Karpas-422 (cell line): ENCODE measurements at regions not wholly inside any gene's neighbourhood (a gene's known extent, or its start where the extent isn't known, plus 50 kb on each side); places are given as distances from the start of the nearest gene placed in this dataset.
"Not testable (repeated sequence)": the region's sequence is repeated elsewhere in the genome, so short reads cannot be mapped to it uniquely, and the experiment has no call there.

Experiments
- DNase-seq: peaks from one replicate; pipeline ENCODE4 v3.0.0-alpha.2; 2015
- H2AFZ ChIP-seq: fragments of 200-600 bp; sonication (generic); 2 replicates; pipeline ENCODE4 v1.6.1; 2014; ENCODE audit warnings: antibody characterized with exemption, low read length, mixed read lengths
- H3K27ac ChIP-seq: fragments of 200-600 bp; sonication (generic); 2 replicates; pipeline ENCODE4 v1.5.1; 2014; ENCODE audit warnings: mild to moderate bottlenecking, low read length, moderate library complexity
- H3K27me3 ChIP-seq: fragments of 200-600 bp; sonication (generic); 2 replicates; pipeline ENCODE4 v1.6.1; 2014; ENCODE audit warnings: low read length, mixed read lengths
- H3K36me3 ChIP-seq: fragments of 200-600 bp; sonication (generic); 2 replicates; pipeline ENCODE4 v1.6.1; 2014; ENCODE audit warnings: low read length, mixed read lengths; ENCODE audit not compliant: insufficient read depth
- H3K4me1 ChIP-seq: fragments of 200-600 bp; sonication (generic); 2 replicates; pipeline ENCODE4 v1.6.1; 2014; ENCODE audit warnings: mild to moderate bottlenecking, low read length, mixed read lengths
- H3K4me2 ChIP-seq: fragments of 200-600 bp; sonication (generic); 2 replicates; pipeline ENCODE4 v1.6.1; 2014; ENCODE audit warnings: low read length, low read depth, mild to moderate bottlenecking; ENCODE audit not compliant: poor library complexity, severe bottlenecking
- H3K4me3 ChIP-seq: fragments of 200-600 bp; sonication (generic); 2 replicates; pipeline ENCODE4 v1.5.1; 2014; ENCODE audit warnings: mild to moderate bottlenecking, antibody characterized with exemption, low read length, mixed read lengths
- H3K79me2 ChIP-seq: fragments of 200-600 bp; sonication (generic); 2 replicates; pipeline ENCODE4 v1.6.1; 2014; ENCODE audit warnings: mild to moderate bottlenecking, low read length, mixed read lengths
- H3K9ac ChIP-seq: fragments of 200-600 bp; sonication (generic); 2 replicates; pipeline ENCODE4 v1.6.0; 2014; ENCODE audit warnings: low read length
- H3K9me2 ChIP-seq: fragments of 200-600 bp; sonication (generic), shearing (Covaris generic); replicated peaks from 2 replicates; pipeline ENCODE4 v1.6.0; 2014; ENCODE audit warnings: mild to moderate bottlenecking, low read length, moderate library complexity; ENCODE audit not compliant: insufficient read depth
- H3K9me3 ChIP-seq: fragments of 300-700, 200-600 bp; sonication (generic); 2 replicates; pipeline ENCODE4 v1.6.1; 2014; ENCODE audit warnings: low read length, mixed read lengths
- H4K20me1 ChIP-seq: fragments of 200-600 bp; sonication (generic); 2 replicates; pipeline ENCODE4 v1.6.1; 2014; ENCODE audit warnings: mild to moderate bottlenecking, antibody characterized with exemption, low read length, low read depth; ENCODE audit not compliant: insufficient read depth

DNA sequence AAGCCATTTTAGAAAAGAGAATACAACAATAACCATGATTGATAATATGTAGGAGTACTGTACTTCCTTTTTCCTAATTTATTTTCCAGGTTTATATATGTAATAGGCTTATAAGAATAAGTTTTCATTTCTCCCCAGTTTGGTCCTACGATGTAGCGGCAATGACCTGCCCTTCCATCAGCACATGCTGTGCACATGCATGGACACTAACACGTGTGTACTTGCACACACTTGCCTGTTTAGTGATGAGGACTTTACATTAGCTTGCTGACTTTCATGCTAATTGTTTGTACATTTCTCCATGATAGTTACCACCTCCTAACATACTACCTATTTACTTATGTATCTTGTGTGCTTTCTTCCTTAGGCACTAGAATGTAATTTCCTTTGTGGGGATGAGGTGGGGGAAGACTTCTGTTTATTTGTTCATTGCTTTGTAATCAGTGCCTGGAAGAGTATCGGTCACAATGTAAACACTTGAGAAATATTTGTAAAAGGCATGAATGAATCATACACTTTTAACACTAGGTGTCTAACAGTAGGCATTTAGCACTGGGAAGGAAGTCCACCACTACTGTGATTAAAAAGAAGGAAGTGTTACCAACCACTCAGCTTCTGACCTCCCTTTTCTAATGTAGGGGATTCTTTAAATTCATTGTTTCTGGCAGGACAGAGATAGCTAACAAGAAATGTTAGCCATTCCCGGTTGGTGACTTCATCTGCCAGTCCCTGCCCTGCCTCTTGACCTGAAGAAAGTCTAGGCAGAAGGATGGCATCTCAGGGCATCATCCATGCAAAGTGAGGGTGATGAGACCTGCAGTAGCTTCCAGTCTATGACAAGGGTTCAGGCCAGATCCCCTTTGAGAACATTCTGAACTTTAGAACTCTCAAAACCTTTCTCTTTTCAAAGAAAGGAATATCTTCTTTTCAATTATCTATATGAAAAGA, 120.2 kb upstream of the RAB18 start:
- no peak overlapping the region for H2AFZ ChIP-seq
- H3K4me2 ChIP-seq, result no peak overlapping the region
- H3K79me2 ChIP-seq, result no peaks in the 10 kb centered on the region
- no peaks in the 10 kb centered on the region for H3K9me2 ChIP-seq
- no peaks in the 10 kb centered on the region for H4K20me1 ChIP-seq
- no peaks in the 10 kb centered on the region for H3K27me3 ChIP-seq
- H3K27ac ChIP-seq, result no peak overlapping the region
- no peak overlapping the region for H3K4me3 ChIP-seq
- H3K9ac ChIP-seq, result no peak overlapping the region
- DNase-seq, result no peak
- H3K9me3 ChIP-seq, result no peaks in the 10 kb centered on the region
- no peaks in the 10 kb centered on the region for H3K36me3 ChIP-seq
- H3K4me1 ChIP-seq, result no peaks in the 10 kb centered on the region

DNA sequence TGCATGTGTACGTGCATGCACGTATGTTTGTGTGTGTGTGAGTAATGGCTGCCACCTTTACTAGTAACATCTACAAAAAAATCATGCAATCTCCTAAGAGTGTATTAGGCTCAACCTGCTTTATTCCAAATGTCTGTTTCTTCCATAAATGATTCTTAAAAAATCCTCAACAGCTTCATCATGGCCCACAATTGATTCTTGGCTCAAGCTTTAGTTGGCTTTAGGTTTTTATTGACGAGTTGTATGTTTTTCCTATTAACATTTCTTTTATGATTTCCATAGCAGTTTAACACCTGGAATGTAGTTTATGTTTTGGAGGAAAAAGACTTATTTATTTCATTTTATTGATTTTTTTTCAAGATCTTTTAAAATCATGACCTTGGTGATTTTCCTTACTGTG, 121.9 kb upstream of the RAB18 start:
- H3K79me2 ChIP-seq, result no peaks in the 10 kb centered on the region
- H3K27ac ChIP-seq, result no peak overlapping the region
- H3K4me1 ChIP-seq, result no peaks in the 10 kb centered on the region
- no peaks in the 10 kb centered on the region for H3K27me3 ChIP-seq
- H3K9me3 ChIP-seq, result no peaks in the 10 kb centered on the region
- no peak overlapping the region for H3K9ac ChIP-seq
- no peaks in the 10 kb centered on the region for H4K20me1 ChIP-seq
- no peak for DNase-seq
- H2AFZ ChIP-seq, result no peak overlapping the region
- no peaks in the 10 kb centered on the region for H3K9me2 ChIP-seq
- H3K4me2 ChIP-seq, result no peak overlapping the region
- H3K4me3 ChIP-seq, result no peak overlapping the region
- H3K36me3 ChIP-seq, result no peaks in the 10 kb centered on the region

DNA sequence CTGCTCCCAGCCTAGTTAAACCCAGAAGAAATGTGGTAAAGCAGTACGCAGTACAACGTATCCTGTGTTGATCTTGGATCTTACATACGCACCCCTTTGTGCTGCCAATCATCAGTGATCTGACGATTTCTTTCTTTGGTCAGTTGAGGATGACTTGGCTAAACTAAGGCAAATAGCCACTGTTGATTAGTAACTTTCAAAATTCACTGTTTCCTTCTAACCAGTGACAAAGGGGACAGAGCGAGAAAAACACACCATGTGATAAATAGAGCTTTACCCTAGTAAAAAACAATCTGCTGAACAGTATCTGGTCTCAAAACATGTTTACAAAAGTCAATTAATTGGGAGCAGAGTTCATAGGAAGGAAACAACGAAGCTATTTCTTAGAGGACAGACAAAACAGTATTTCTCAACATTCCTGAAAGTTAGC, 123.2 kb upstream of the RAB18 start:
- Histone ChIP-seq H3K4me1 (no peaks in the 10 kb centered on the region), H3K36me3 (no peaks in the 10 kb centered on the region), H4K20me1 (no peaks in the 10 kb centered on the region), H3K4me3 (no peak overlapping the region), H3K9me2 (no peaks in the 10 kb centered on the region), H3K9ac (no peak overlapping the region), H3K27me3 (no peaks in the 10 kb centered on the region), H3K4me2 (no peak overlapping the region), H3K9me3 (no peaks in the 10 kb centered on the region), H3K27ac (no peak overlapping the region), H2AFZ (no peak overlapping the region), H3K79me2 (no peaks in the 10 kb centered on the region)
- no peak for DNase-seq

DNA sequence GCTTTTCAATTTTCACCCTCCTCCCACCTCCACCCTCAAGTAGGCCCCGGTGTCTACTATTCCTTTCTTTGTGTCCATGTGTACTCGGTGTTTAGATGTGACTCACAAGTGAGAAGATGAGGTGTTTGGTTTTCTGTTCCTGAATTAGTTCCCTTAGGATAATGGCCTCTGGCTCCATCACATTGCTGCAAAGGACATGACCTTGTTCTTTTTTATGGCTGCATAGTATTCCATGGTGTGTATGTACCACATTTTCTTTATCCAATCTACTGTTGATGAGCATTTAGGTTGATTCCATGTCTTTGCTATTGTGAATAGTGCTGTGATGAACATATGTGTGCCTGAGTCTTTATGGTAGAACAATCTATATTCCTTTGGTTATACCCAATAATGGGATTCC, 125.1 kb upstream of the RAB18 start:
- not testable (repeated sequence) for H3K9me2 ChIP-seq, H3K4me3 ChIP-seq, H3K27me3 ChIP-seq, H3K4me1 ChIP-seq, H3K27ac ChIP-seq, H3K79me2 ChIP-seq, H3K9me3 ChIP-seq, DNase-seq, H3K36me3 ChIP-seq, H3K4me2 ChIP-seq, H3K9ac ChIP-seq, H4K20me1 ChIP-seq, H2AFZ ChIP-seq

DNA sequence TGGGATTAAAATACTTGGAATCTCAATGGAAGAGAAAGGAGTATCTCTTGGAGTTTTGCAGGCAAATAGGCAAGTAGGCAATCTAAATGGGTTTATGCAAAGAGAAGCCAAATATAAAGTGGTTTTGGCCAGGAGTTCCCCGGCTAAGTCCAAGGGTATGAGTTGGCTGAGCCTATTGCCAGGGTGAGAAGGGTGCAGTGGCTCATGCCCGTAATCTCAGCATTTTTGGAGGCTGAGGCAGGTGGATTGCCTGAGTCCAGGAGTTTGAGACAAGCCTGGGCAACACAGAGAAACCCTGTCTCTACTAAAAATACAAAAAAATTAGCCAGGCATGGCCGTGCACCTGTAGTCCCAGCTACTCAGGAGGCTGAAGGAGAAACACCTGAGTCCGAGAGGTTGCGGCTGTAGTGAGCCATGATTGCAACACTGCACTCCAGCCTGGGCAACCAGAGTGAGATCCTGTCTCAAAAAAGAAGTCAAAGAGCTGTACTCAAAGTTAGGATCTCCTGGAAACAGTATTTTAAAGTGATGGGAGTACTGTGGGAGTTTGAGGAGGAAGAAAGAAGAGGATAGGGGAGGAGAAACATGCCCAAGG, 130.4 kb upstream of the RAB18 start:
- H3K27ac ChIP-seq, result no peak overlapping the region
- H3K4me1 ChIP-seq, result no peaks in the 10 kb centered on the region
- no peaks in the 10 kb centered on the region for H3K36me3 ChIP-seq
- H3K9me3 ChIP-seq, result no peaks in the 10 kb centered on the region
- H4K20me1 ChIP-seq, result no peaks in the 10 kb centered on the region
- H2AFZ ChIP-seq, result no peak overlapping the region
- no peak for DNase-seq
- no peaks in the 10 kb centered on the region for H3K9me2 ChIP-seq
- no peak overlapping the region for H3K4me3 ChIP-seq
- no peak overlapping the region for H3K9ac ChIP-seq
- H3K79me2 ChIP-seq, result no peaks in the 10 kb centered on the region
- H3K27me3 ChIP-seq, result no peaks in the 10 kb centered on the region
- no peak overlapping the region for H3K4me2 ChIP-seq

DNA sequence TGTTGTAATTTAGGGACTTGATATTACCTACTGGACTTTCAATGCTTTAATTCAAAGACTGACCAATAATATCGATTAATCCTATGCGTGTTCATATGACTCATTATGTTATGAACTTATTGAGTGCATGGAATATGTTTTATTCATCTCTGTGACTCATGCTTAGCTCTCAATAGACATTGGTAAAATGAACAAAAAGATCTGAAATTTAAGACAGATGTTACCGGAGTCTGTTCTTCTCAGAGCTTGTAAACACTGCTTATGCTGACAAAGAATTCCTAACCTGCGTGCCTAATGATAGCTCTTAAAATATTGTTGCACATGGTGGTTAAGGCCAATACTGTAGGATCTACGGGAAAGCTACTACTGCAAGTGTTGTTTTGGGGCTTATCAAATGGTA, 131.5 kb upstream of the ACBD5 start:
- Histone ChIP-seq H3K4me3 (no peak overlapping the region), H3K9ac (no peak overlapping the region), H3K79me2 (no peaks in the 10 kb centered on the region), H3K27me3 (no peaks in the 10 kb centered on the region), H2AFZ (no peak overlapping the region), H3K9me3 (no peaks in the 10 kb centered on the region), H3K9me2 (no peaks in the 10 kb centered on the region), H3K4me1 (peaks cover 7% of the 10 kb centered on the region), H3K27ac (no peak overlapping the region), H3K4me2 (no peak overlapping the region), H4K20me1 (no peaks in the 10 kb centered on the region), H3K36me3 (no peaks in the 10 kb centered on the region)
- no peak for DNase-seq

DNA sequence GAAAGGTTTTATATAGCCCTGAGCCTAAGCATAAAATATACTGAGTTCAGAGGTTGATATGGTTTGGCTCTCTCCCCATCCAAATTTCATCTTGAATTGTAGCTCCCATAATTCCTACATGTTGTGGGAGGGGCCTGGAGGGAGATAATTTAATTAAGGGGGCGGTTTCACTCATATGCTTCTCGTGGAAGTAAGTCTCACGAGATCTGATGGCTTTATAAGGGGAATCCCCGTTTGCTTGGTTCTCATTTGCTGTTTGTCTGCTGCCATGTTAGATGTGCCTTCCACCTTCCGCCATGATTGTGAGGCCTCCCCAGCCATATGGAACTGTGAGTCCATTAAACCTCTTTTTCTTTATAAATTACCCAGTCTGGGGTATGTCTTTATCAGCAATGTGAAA, 130.8 kb upstream of the ACBD5 start:
- H3K9ac ChIP-seq, H3K4me3 ChIP-seq, H4K20me1 ChIP-seq, DNase-seq, H3K9me2 ChIP-seq, H2AFZ ChIP-seq, H3K27me3 ChIP-seq, H3K4me2 ChIP-seq, H3K27ac ChIP-seq, H3K79me2 ChIP-seq, H3K9me3 ChIP-seq, H3K36me3 ChIP-seq: not testable (repeated sequence)
- H3K4me1 ChIP-seq, result peaks cover 14% of the 10 kb centered on the region

DNA sequence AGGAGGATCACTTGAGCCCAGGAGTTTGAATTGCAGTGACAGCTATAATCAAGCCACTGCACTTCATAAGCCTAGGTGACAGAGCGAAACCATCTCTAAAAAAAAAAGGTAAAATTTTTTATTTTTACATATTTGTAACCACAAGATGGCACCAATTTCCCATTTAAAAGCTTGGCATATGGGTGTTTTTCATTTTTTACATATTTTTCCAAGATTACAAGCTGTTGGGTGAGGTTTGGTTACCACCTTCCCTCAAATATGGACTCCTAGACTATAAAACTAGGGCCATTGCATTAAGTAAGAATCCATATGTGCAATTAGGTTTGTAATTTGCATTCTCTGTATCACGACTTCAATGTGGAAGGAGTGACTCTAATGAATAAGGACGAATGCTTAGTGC, 129.3 kb upstream of the ACBD5 start:
- Histone ChIP-seq H3K4me3 (no peak overlapping the region), H3K4me2 (no peak overlapping the region), H3K9ac (no peak overlapping the region), H3K4me1 (peaks cover 17% of the 10 kb centered on the region), H2AFZ (no peak overlapping the region), H4K20me1 (no peaks in the 10 kb centered on the region), H3K27ac (no peak overlapping the region), H3K9me2 (no peaks in the 10 kb centered on the region), H3K9me3 (no peaks in the 10 kb centered on the region), H3K79me2 (no peaks in the 10 kb centered on the region), H3K36me3 (no peaks in the 10 kb centered on the region), H3K27me3 (no peaks in the 10 kb centered on the region)
- peak; percentile 68 for DNase-seq
